ENCODE measurements at regions not wholly inside any gene's neighbourhood (a gene's known extent, or its start where the extent isn't known, plus 50 kb on each side); places are given as distances from the start of the nearest gene placed in this dataset.

DNA sequence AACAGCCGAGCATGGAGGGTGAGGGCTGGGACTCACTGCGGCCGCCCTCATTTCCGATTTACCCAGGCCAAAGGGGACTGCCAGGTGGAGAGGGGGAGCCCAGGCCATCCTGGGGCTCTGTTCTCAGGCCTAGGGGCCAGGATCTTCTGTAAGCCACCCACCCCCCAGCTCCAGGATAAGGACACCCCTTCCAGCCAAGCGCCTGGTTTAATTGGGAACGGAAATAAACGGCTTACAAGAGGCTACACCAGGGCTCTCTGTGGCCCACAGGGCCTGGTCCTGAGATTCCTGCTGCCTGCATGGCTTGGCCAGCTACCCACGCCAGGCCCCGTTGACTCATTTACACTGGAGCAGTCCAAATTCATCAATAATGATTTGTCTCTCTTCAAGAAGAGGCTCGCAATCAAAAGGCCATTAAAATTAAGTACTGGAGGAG, 68.1 kb upstream of the TOP1 start:
- Histone ChIP-seq H3K36me3 (ENCODE audit: control insufficient read depth, insufficient read depth, low read length) (no peaks in the 10 kb centered on the region), H3K27me3 (ENCODE audit: control insufficient read depth, insufficient read depth, low read length) (no peaks in the 10 kb centered on the region), H3K4me3 (ENCODE audit: low read depth, low read length) (no peak overlapping the region)
- no peak for DNase-seq (ENCODE audit: low read depth)
- TF ChIP-seq CTCF (IDR thresholded peaks at IDR 0.05; ENCODE audit: insufficient read depth, low read length, severe bottlenecking) = no peak
- no peak for FAIRE-seq

GRCh38 chr20:40961176-40961575, 67.4 kb upstream of the TOP1 start:
- Histone ChIP-seq H3K4me3 (ENCODE audit: low read depth, low read length) (no peak overlapping the region), H3K27me3 (ENCODE audit: control insufficient read depth, insufficient read depth, low read length) (no peaks in the 10 kb centered on the region), H3K36me3 (ENCODE audit: control insufficient read depth, insufficient read depth, low read length) (no peaks in the 10 kb centered on the region)
- DNase-seq (ENCODE audit: low read depth) (no peak), FAIRE-seq (no peak)
- TF ChIP-seq CTCF (IDR thresholded peaks at IDR 0.05; ENCODE audit: insufficient read depth, low read length, severe bottlenecking) = no peak

DNA sequence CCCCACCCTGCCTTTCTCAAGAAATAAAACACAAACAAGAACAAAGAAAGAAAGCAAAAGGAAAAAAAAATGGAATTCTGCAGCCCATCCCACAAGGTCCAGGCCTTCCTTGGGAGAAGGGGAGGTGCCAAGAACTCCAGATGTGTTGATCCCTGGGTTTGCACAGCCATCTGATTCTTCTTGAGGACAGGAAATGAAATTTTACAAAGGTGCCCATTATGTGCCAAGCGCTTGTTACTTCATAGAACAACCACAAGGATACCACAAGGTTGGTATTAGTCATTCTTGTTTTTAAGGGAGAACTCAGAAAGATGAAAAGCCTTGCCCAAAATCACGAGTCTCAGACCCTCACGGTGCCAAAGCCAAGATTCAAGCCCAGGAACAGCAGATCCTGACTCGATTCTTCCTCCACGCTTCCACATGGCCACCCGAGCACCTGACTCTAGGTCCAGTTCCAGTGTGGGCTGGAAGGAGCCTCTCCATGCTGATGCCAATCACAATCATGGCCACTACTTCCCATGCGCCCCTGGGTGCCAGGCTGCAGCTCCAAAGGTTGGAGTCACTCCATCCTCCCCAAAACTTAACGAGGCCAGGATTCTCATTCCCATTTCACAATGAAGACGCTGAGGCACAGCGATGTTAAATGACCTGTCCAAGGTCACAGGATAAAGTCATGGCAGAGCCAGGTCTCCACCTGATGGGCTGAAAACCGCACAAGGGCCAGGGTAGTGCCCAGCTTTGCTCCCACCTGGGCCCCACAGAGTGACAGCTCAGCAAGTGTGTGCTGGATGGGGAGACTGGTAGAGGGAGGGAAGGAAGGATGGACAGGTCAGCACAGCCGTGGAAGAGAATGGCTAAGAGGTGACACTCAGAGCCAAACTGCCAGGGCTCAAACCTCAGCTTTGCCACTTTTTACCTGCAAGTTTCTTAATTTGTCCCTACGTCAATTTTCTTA, 66.7 kb upstream of the TOP1 start:
- no peak overlapping the region for H3K4me3 ChIP-seq (ENCODE audit: low read depth, low read length)
- no peak for FAIRE-seq
- peak; percentile 24 for DNase-seq (ENCODE audit: low read depth)
- H3K36me3 ChIP-seq (ENCODE audit: control insufficient read depth, insufficient read depth, low read length) = no peaks in the 10 kb centered on the region
- H3K27me3 ChIP-seq (ENCODE audit: control insufficient read depth, insufficient read depth, low read length) = no peaks in the 10 kb centered on the region
- TF ChIP-seq CTCF (IDR thresholded peaks at IDR 0.05; ENCODE audit: insufficient read depth, low read length, severe bottlenecking) = no peak

GRCh38 chr20:40962733-40963504, 65.7 kb upstream of the TOP1 start:
- no peak for FAIRE-seq
- peak; percentile 37 for DNase-seq (ENCODE audit: low read depth)
- no peaks in the 10 kb centered on the region for H3K36me3 ChIP-seq (ENCODE audit: control insufficient read depth, insufficient read depth, low read length)

DNA sequence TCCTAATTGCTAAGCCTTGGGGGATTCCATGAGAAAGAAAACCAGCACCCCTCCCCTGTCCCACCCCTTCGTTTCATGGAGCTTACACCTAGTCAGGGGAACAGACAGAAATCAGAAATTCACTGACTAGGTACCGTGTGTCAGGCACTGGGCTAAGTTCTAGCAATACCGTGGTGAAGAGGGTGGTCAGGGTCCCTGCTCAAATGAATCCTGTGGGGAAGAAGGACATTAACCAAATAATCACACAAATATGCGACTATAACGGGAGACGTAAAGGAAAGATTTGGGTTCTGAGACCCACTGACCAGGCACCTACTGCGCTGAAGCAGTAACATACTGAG, 65.1 kb upstream of the TOP1 start:
- no peak for FAIRE-seq
- Histone ChIP-seq H3K27me3 (ENCODE audit: control insufficient read depth, insufficient read depth, low read length) (no peaks in the 10 kb centered on the region), H3K36me3 (ENCODE audit: control insufficient read depth, insufficient read depth, low read length) (no peaks in the 10 kb centered on the region), H3K4me3 (ENCODE audit: low read depth, low read length) (no peak overlapping the region)
- no peak for DNase-seq (ENCODE audit: low read depth)
- TF ChIP-seq CTCF (IDR thresholded peaks at IDR 0.05; ENCODE audit: insufficient read depth, low read length, severe bottlenecking) = no peak

More at GRCh38 chr20:40962733-40963504, 65.7 kb upstream of the TOP1 start:
- TF ChIP-seq CTCF (IDR thresholded peaks at IDR 0.05; ENCODE audit: insufficient read depth, low read length, severe bottlenecking) = peak; percentile 86
- H3K27me3 ChIP-seq (ENCODE audit: control insufficient read depth, insufficient read depth, low read length) = no peaks in the 10 kb centered on the region
- H3K4me3 ChIP-seq (ENCODE audit: low read depth, low read length) = no peak overlapping the region
